ENCODE measurements at regions not wholly inside any gene's neighbourhood (a gene's known extent, or its start where the extent isn't known, plus 50 kb on each side); places are given as distances from the start of the nearest gene placed in this dataset.

DNA sequence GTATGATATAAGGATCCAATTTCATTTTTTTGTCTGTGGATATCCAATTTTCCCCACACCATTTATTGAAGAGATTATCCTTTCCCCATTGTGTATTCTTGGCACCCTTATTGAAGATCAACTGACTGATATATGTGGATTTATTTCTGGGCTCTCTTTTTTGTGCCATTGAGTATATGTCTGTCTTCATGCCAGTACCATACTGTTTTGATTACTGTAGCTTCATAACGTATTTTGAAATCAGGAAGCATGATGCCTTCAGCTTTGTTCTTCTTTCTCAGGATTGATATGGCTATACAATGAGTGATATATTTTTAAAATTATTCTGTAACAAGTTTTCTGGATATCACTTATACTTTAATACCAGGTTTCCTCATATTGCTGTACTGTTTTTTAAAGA, 58.1 kb upstream of the DLX2 start:
- no peak overlapping the region for H3K27ac ChIP-seq (ENCODE audit: low read depth, low read length)
- no peaks in the 10 kb centered on the region; the same call in 1 of the 2 replicates for H3K9me3 ChIP-seq (ENCODE audit: control insufficient read depth, insufficient read depth, low read length)
- H3K4me3 ChIP-seq (ENCODE audit: low read length), result no peak overlapping the region
- no peaks in the 10 kb centered on the region for H3F3A ChIP-seq (ENCODE audit: control insufficient read depth, insufficient read depth)
- H3K4me2 ChIP-seq (ENCODE audit: low read length), result no peak overlapping the region
- 0 out of 2 replicates have a peak, but pooled peaks cover 4% of the 10 kb centered on the region for H3K27me3 ChIP-seq (ENCODE audit: control insufficient read depth, low read length)
- TF ChIP-seq, protein P1, sequence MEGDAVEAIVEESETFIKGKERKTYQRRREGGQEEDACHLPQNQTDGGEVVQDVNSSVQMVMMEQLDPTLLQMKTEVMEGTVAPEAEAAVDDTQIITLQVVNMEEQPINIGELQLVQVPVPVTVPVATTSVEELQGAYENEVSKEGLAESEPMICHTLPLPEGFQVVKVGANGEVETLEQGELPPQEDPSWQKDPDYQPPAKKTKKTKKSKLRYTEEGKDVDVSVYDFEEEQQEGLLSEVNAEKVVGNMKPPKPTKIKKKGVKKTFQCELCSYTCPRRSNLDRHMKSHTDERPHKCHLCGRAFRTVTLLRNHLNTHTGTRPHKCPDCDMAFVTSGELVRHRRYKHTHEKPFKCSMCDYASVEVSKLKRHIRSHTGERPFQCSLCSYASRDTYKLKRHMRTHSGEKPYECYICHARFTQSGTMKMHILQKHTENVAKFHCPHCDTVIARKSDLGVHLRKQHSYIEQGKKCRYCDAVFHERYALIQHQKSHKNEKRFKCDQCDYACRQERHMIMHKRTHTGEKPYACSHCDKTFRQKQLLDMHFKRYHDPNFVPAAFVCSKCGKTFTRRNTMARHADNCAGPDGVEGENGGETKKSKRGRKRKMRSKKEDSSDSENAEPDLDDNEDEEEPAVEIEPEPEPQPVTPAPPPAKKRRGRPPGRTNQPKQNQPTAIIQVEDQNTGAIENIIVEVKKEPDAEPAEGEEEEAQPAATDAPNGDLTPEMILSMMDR (IDR thresholded peaks at IDR 0.05; ENCODE audit: low read depth, low read length, poor library complexity, severe bottlenecking), result no peak
- no peak for TF ChIP-seq EZH2phosphoT487 (IDR thresholded peaks at IDR 0.05; ENCODE audit: borderline replicate concordance, low read length)
- H4K20me1 ChIP-seq (ENCODE audit: control insufficient read depth, insufficient read depth, low read depth, low read length), result no peaks in the 10 kb centered on the region
- no peaks in the 10 kb centered on the region for H3K36me3 ChIP-seq (ENCODE audit: control insufficient read depth, low read length)
- H3K79me2 ChIP-seq (ENCODE audit: control insufficient read depth, low read length), result no peaks in the 10 kb centered on the region
- H3K4me1 ChIP-seq (ENCODE audit: control insufficient read depth, low read length), result no peaks in the 10 kb centered on the region
- no peaks in the 10 kb centered on the region for H3K9me2 ChIP-seq (replicated peaks; ENCODE audit: control insufficient read depth, low read length)

DNA sequence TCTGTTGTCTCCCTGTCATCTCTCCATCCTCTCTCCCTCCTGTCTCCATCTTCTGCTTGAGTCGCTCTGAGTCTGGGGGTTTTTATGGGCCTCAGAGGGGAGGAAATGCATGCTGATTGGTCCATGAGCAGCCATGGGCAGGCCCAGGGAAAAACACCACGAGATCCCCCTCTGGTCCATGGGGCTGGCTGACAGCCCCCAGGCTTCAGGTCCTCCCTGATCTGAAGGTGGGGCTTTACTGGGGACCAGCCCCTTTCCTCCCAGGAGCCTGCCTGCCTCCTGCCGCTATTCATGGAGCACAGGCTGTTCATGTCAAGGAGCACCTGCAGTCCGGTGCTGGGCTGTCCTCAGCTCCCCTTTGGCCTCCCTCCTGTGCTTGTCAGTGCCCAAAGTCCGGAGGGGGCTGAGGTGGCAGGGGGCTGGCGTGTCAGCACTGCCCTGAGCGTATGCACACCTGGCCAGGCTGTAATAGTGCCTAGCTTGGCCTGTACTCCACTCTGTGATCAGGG, 59.6 kb upstream of the DLX2 start:
- TF ChIP-seq, protein P1 (IDR thresholded peaks at IDR 0.05; ENCODE audit: low read depth, low read length, poor library complexity, severe bottlenecking), result no peak
- TF ChIP-seq EZH2phosphoT487 (IDR thresholded peaks at IDR 0.05; ENCODE audit: borderline replicate concordance, low read length), result no peak
- H3K79me2 ChIP-seq (ENCODE audit: control insufficient read depth, low read length), result no peaks in the 10 kb centered on the region
- no peaks in the 10 kb centered on the region for H3K36me3 ChIP-seq (ENCODE audit: control insufficient read depth, low read length)
- no peaks in the 10 kb centered on the region for H3F3A ChIP-seq (ENCODE audit: control insufficient read depth, insufficient read depth)
- H3K4me1 ChIP-seq (ENCODE audit: control insufficient read depth, low read length), result no peaks in the 10 kb centered on the region
- H3K4me3 ChIP-seq (ENCODE audit: low read length), result no peak overlapping the region
- no peaks in the 10 kb centered on the region for H3K9me2 ChIP-seq (replicated peaks; ENCODE audit: control insufficient read depth, low read length)
- H3K27ac ChIP-seq (ENCODE audit: low read depth, low read length), result no peak overlapping the region
- no peaks in the 10 kb centered on the region; the same call in 1 of the 2 replicates for H3K9me3 ChIP-seq (ENCODE audit: control insufficient read depth, insufficient read depth, low read length)
- 0 out of 2 replicates have a peak, but pooled peaks cover 4% of the 10 kb centered on the region for H3K27me3 ChIP-seq (ENCODE audit: control insufficient read depth, low read length)
- no peaks in the 10 kb centered on the region for H4K20me1 ChIP-seq (ENCODE audit: control insufficient read depth, insufficient read depth, low read depth, low read length)
- no peak overlapping the region for H3K4me2 ChIP-seq (ENCODE audit: low read length)

DNA sequence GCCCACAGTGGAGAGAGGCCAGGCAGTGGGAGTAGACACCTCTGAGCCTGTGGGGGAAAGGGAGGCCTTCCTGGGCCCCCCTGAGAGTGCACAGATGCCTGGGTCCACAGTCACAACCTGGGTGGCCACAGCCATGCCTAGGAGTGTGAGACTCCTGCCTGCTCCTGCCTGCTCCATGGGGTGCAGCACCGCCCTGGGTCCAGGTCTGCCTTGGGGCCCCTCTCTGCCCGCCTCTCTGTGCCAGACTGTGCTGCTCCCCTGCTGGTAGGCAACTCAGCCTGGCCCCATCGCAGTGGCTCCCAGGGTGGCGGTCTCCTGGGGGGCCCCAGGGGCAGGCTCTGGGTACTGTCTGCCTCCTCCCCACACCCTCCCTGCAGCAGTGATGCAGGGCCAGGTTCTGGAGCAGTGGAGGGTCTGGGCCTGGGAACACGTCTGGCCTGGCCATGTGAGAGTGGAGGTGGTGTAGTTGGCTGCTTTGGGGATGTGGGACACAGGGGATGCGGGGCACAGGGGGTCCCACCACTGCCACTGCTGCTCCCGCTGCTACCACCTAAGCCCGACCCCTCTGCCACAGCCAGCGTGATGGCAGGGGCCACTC, 60.1 kb upstream of the DLX2 start:
- TF ChIP-seq, protein P1 (IDR thresholded peaks at IDR 0.05; ENCODE audit: low read depth, low read length, poor library complexity, severe bottlenecking), result no peak
- no peak for TF ChIP-seq EZH2phosphoT487 (IDR thresholded peaks at IDR 0.05; ENCODE audit: borderline replicate concordance, low read length)
- Histone ChIP-seq H3K79me2 (ENCODE audit: control insufficient read depth, low read length) (no peaks in the 10 kb centered on the region), H4K20me1 (ENCODE audit: control insufficient read depth, insufficient read depth, low read depth, low read length) (no peaks in the 10 kb centered on the region)

More for the DNA sequence above, 60.1 kb upstream of the DLX2 start:
- Histone ChIP-seq H3K27ac (ENCODE audit: low read depth, low read length) (no peak overlapping the region), H3K9me2 (replicated peaks; ENCODE audit: control insufficient read depth, low read length) (no peaks in the 10 kb centered on the region), H3K4me1 (ENCODE audit: control insufficient read depth, low read length) (no peaks in the 10 kb centered on the region), H3K4me2 (ENCODE audit: low read length) (no peak overlapping the region), H3K27me3 (ENCODE audit: control insufficient read depth, low read length) (0 out of 2 replicates have a peak, but pooled peaks cover 4% of the 10 kb centered on the region), H3K36me3 (ENCODE audit: control insufficient read depth, low read length) (no peaks in the 10 kb centered on the region), H3K4me3 (ENCODE audit: low read length) (no peak overlapping the region), H3K9me3 (ENCODE audit: control insufficient read depth, insufficient read depth, low read length) (no peaks in the 10 kb centered on the region; the same call in 1 of the 2 replicates), H3F3A (ENCODE audit: control insufficient read depth, insufficient read depth) (no peaks in the 10 kb centered on the region)
